SK-N-SH treated with all-trans-retinoic acid at 6 μM for 48 hours (cell line): ENCODE measurements at regions not wholly inside any gene's neighbourhood (a gene's known extent, or its start where the extent isn't known, plus 50 kb on each side); places are given as distances from the start of the nearest gene placed in this dataset.

ENCODE experiments used
- BACH2 ChIP-seq: fragments of 250-450 bp; sonication (Bioruptor Pico); IDR thresholded peaks from 2 replicates; pipeline ENCODE4 v1.9.0; 2021; ENCODE audit warnings: mild to moderate bottlenecking, borderline replicate concordance
- CSDC2 ChIP-seq: fragments of 250-450 bp; sonication (Bioruptor Pico); IDR thresholded peaks from 2 replicates; pipeline ENCODE4 v1.5.0; 2020; ENCODE audit warnings: mild to moderate bottlenecking, moderate library complexity
- GLIS3 ChIP-seq: fragments of 250-450 bp; sonication (Bioruptor Pico); IDR thresholded peaks from 2 replicates; pipeline ENCODE4 v1.5.0; 2020; ENCODE audit warnings: mild to moderate bottlenecking, moderate library complexity
- ISL1 ChIP-seq: fragments of 250-450 bp; sonication (Bioruptor Pico); IDR thresholded peaks from 2 replicates; pipeline ENCODE4 v2.1.2; 2022; ENCODE audit warnings: mild to moderate bottlenecking, moderate library complexity
- SNAI2 ChIP-seq: fragments of 250-450 bp; sonication (Bioruptor Pico); IDR thresholded peaks from 2 replicates; pipeline ENCODE4 v1.5.0; 2020; ENCODE audit warnings: mild to moderate bottlenecking, moderate library complexity
- ZC3H10 ChIP-seq: fragments of 250-450 bp; sonication (Bioruptor Pico); IDR thresholded peaks from 2 replicates; pipeline ENCODE4 v1.5.1; 2021; ENCODE audit warnings: mild to moderate bottlenecking, moderate library complexity
- ZFP3 ChIP-seq: fragments of 250-450 bp; sonication (Bioruptor Pico); IDR thresholded peaks from 2 replicates; pipeline ENCODE4 v1.5.0; 2020; ENCODE audit warnings: mild to moderate bottlenecking, moderate library complexity
- ZFP30 ChIP-seq: fragments of 450-650 bp; formaldehyde crosslinking; IDR thresholded peaks from 2 replicates; pipeline ENCODE4 v1.5.0; 2022; ENCODE audit warnings: mild to moderate bottlenecking, moderate library complexity
- ZNF70 ChIP-seq: fragments of 450-650 bp; formaldehyde crosslinking; IDR thresholded peaks from 2 replicates; pipeline ENCODE4 v1.5.0; 2020; ENCODE audit warnings: mild to moderate bottlenecking, moderate library complexity
- TF ChIP-seq, protein P1 (sequence below): fragments of 250-450 bp; sonication (Bioruptor Pico); IDR thresholded peaks from 2 replicates; pipeline ENCODE4 v1.8.0; 2020; ENCODE audit warnings: mild to moderate bottlenecking, moderate library complexity, borderline replicate concordance
- TF ChIP-seq, protein P2 (sequence below): fragments of 250-450 bp; sonication (Bioruptor Pico); IDR thresholded peaks from 2 replicates; pipeline ENCODE4 v1.5.1; 2021; ENCODE audit warnings: mild to moderate bottlenecking, moderate library complexity

DNA sequence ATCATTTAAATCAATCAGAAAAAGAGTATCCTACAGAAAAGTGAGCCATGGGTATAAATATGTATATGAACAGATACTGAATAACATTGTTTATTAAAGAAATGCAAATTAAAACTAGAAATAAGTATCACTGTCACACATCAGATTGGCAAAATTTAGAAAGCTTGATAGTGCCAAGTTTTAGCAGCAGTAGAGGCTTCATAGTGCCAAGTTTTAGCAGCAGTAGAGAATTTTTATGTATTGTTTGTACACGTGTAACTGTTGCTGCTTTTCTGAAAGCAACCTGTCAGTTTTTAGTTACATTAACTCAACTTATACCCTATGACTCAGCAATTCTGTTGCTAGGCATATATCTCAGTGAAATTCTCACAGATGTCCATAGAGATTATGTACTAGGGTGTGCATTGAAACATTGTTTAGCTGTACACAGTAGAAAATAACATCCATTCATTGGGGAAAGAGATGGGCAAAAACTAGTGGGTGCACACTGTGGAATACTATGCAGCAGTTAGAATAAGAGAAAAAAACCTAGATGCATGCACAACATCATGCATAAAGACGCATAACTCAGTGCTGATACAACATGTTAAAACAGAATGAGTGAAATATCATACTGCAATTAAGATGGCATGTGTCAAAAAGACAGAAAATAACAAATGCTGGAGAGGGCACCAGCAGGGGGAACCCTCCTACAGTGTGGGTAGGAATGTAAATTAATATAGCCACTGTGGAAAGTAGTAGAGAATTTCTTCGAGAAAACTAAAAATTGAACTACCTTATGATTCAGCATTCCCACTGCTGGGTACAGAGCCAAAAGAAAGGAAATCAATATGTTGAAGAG, 294.5 kb upstream of the NT5C1B start:
- TF ChIP-seq, protein P1, sequence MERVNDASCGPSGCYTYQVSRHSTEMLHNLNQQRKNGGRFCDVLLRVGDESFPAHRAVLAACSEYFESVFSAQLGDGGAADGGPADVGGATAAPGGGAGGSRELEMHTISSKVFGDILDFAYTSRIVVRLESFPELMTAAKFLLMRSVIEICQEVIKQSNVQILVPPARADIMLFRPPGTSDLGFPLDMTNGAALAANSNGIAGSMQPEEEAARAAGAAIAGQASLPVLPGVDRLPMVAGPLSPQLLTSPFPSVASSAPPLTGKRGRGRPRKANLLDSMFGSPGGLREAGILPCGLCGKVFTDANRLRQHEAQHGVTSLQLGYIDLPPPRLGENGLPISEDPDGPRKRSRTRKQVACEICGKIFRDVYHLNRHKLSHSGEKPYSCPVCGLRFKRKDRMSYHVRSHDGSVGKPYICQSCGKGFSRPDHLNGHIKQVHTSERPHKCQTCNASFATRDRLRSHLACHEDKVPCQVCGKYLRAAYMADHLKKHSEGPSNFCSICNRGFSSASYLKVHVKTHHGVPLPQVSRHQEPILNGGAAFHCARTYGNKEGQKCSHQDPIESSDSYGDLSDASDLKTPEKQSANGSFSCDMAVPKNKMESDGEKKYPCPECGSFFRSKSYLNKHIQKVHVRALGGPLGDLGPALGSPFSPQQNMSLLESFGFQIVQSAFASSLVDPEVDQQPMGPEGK (CRISPR knock-in tag): no peak
- TF ChIP-seq ZFP3 (CRISPR knock-in tag) (no peak), BACH2 (CRISPR knock-in tag) (no peak), ZNF70 (CRISPR knock-in tag) (no peak), SNAI2 (no peak), ZFP30 (CRISPR knock-in tag) (no peak), ZC3H10 (no peak), ISL1 (CRISPR knock-in tag) (no peak), CSDC2 (CRISPR knock-in tag) (no peak), GLIS3 (CRISPR knock-in tag) (no peak)
- TF ChIP-seq, protein P2, sequence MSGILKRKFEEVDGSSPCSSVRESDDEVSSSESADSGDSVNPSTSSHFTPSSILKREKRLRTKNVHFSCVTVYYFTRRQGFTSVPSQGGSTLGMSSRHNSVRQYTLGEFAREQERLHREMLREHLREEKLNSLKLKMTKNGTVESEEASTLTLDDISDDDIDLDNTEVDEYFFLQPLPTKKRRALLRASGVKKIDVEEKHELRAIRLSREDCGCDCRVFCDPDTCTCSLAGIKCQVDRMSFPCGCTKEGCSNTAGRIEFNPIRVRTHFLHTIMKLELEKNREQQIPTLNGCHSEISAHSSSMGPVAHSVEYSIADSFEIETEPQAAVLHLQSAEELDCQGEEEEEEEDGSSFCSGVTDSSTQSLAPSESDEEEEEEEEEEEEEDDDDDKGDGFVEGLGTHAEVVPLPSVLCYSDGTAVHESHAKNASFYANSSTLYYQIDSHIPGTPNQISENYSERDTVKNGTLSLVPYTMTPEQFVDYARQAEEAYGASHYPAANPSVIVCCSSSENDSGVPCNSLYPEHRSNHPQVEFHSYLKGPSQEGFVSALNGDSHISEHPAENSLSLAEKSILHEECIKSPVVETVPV (CRISPR knock-in tag): no peak
